ENCODE measurements at regions not wholly inside any gene's neighbourhood (a gene's known extent, or its start where the extent isn't known, plus 50 kb on each side); places are given as distances from the start of the nearest gene placed in this dataset.

GRCh38 chr2:6650311-6650710 is 215.4 kb downstream of the CMPK2 start:
- Mint-ChIP-seq H3K27ac (no peak overlapping the region), H3K36me3 (no peaks in the 10 kb centered on the region), H3K27me3 (peaks cover 0 to 4% of the 10 kb centered on the region in 2 donors), H3K4me3 (no peak overlapping the region), H3K4me1 (no peaks in the 10 kb centered on the region), H3K9me3 (no peaks in the 10 kb centered on the region)
- H3K4me3 ChIP-seq (ENCODE audit: control insufficient read depth in 1 of 2, extremely low read depth in 1 of 2, low read length in 1 of 2): no peak overlapping the region
- no peaks in the 10 kb centered on the region for H3K4me1 ChIP-seq (ENCODE audit: control insufficient read depth in 1 of 2, extremely low read depth in 1 of 2, insufficient read depth in 2 of 2, low read length in 2 of 2)
- DNase-seq: no peak
- H3K36me3 ChIP-seq (ENCODE audit: control insufficient read depth in 2 of 2, extremely low read depth in 1 of 2, insufficient read depth in 1 of 2, low read length in 1 of 2): no peaks in the 10 kb centered on the region
- ChIA-PET CTCF (no interaction called here), POLR2A (no interaction called here)
- H3K9me3 ChIP-seq: no peaks in the 10 kb centered on the region
- no peaks in the 10 kb centered on the region for H3K27me3 ChIP-seq (replicated peaks in 1 of 2; ENCODE audit: control insufficient read depth in 2 of 2, extremely low read depth in 1 of 2, insufficient read depth in 2 of 2, low read length in 1 of 2)
- no peak for ATAC-seq (replicated peaks in 1 of 4)
- no CpG with 5 or more reads among the region's 5 CpGs for WGBS (ENCODE audit: insufficient coverage)
- no peak overlapping the region for H3K27ac ChIP-seq (ENCODE audit: low read length)

GRCh38 chr2:6652251-6652650 is 213.5 kb downstream of the CMPK2 start:
- 82% methylated on average over 1 of the region's 2 CpGs for WGBS (ENCODE audit: insufficient coverage)
- CTCF ChIA-PET: no interaction called here
- Mint-ChIP-seq H3K36me3 (no peaks in the 10 kb centered on the region), H3K27me3 (peaks cover 0 to under 1% of the 10 kb centered on the region in 2 donors), H3K4me3 (no peak overlapping the region), H3K27ac (no peak overlapping the region), H3K4me1 (no peaks in the 10 kb centered on the region), H3K9me3 (no peaks in the 10 kb centered on the region)
- no peak for DNase-seq
- H3K4me1 ChIP-seq (ENCODE audit: control insufficient read depth in 1 of 2, extremely low read depth in 1 of 2, insufficient read depth in 2 of 2, low read length in 2 of 2): no peaks in the 10 kb centered on the region
- H3K36me3 ChIP-seq (ENCODE audit: control insufficient read depth in 2 of 2, extremely low read depth in 1 of 2, insufficient read depth in 1 of 2, low read length in 1 of 2): no peaks in the 10 kb centered on the region
- no peaks in the 10 kb centered on the region for H3K27me3 ChIP-seq (replicated peaks in 1 of 2; ENCODE audit: control insufficient read depth in 2 of 2, extremely low read depth in 1 of 2, insufficient read depth in 2 of 2, low read length in 1 of 2)
- H3K4me3 ChIP-seq (ENCODE audit: control insufficient read depth in 1 of 2, extremely low read depth in 1 of 2, low read length in 1 of 2): no peak overlapping the region
- no peak for ATAC-seq (replicated peaks in 1 of 4)
- POLR2A ChIA-PET: no interaction called here
- no peak overlapping the region for H3K27ac ChIP-seq (ENCODE audit: low read length)
- no peaks in the 10 kb centered on the region for H3K9me3 ChIP-seq

- no peak overlapping the region for H3K4me3 Mint-ChIP-seq
- Histone ChIP-seq H3K27me3 (replicated peaks in 1 of 2; ENCODE audit: control insufficient read depth in 2 of 2, extremely low read depth in 1 of 2, insufficient read depth in 2 of 2, low read length in 1 of 2) (no peaks in the 10 kb centered on the region), H3K4me1 (ENCODE audit: control insufficient read depth in 1 of 2, extremely low read depth in 1 of 2, insufficient read depth in 2 of 2, low read length in 2 of 2) (no peaks in the 10 kb centered on the region), H3K4me3 (ENCODE audit: control insufficient read depth in 1 of 2, extremely low read depth in 1 of 2, low read length in 1 of 2) (no peak overlapping the region), H3K9me3 (no peaks in the 10 kb centered on the region), H3K36me3 (ENCODE audit: control insufficient read depth in 2 of 2, extremely low read depth in 1 of 2, insufficient read depth in 1 of 2, low read length in 1 of 2) (no peaks in the 10 kb centered on the region), H3K27ac (ENCODE audit: low read length) (no peak overlapping the region)
- ATAC-seq (replicated peaks in 1 of 4) (no peak), DNase-seq (no peak)
- POLR2A ChIA-PET: no interaction called here
- CTCF ChIA-PET: interaction anchor here in 1 of 2 donors (0.6 kb wide), 1 partner anchor 13 kb away, joined by 4 read pairs; no protein-coding TSS in a partner anchor
- no peaks in the 10 kb centered on the region for H3K4me1 Mint-ChIP-seq
- WGBS (ENCODE audit: insufficient coverage): 91% methylated on average over 7 of the region's 7 CpGs
- no peak overlapping the region for H3K27ac Mint-ChIP-seq
- no peaks in the 10 kb centered on the region for H3K9me3 Mint-ChIP-seq
- H3K36me3 Mint-ChIP-seq: no peaks in the 10 kb centered on the region
- no peaks in the 10 kb centered on the region for H3K27me3 Mint-ChIP-seq
Measured at GRCh38 chr2:6653281-6653750, 212.4 kb downstream of the CMPK2 start.

- Mint-ChIP-seq H3K4me1 (no peaks in the 10 kb centered on the region), H3K36me3 (no peaks in the 10 kb centered on the region), H3K27ac (no peak overlapping the region), H3K4me3 (no peak overlapping the region), H3K9me3 (no peaks in the 10 kb centered on the region), H3K27me3 (no peaks in the 10 kb centered on the region)
- Histone ChIP-seq H3K4me3 (ENCODE audit: control insufficient read depth in 1 of 2, extremely low read depth in 1 of 2, low read length in 1 of 2) (no peak overlapping the region), H3K9me3 (no peaks in the 10 kb centered on the region), H3K36me3 (ENCODE audit: control insufficient read depth in 2 of 2, extremely low read depth in 1 of 2, insufficient read depth in 1 of 2, low read length in 1 of 2) (no peaks in the 10 kb centered on the region), H3K27me3 (replicated peaks in 1 of 2; ENCODE audit: control insufficient read depth in 2 of 2, extremely low read depth in 1 of 2, insufficient read depth in 2 of 2, low read length in 1 of 2) (peaks cover 0 to 4% of the 10 kb centered on the region in 2 experiments), H3K27ac (ENCODE audit: low read length) (no peak overlapping the region), H3K4me1 (ENCODE audit: control insufficient read depth in 1 of 2, extremely low read depth in 1 of 2, insufficient read depth in 2 of 2, low read length in 2 of 2) (no peaks in the 10 kb centered on the region)
- 56% methylated on average over 1 of the region's 5 CpGs for WGBS (ENCODE audit: insufficient coverage)
- ATAC-seq (replicated peaks in 1 of 4): no peak
- ChIA-PET CTCF (no interaction called here), POLR2A (no interaction called here)
- no peak for DNase-seq
Measured at GRCh38 chr2:6654279-6654678, 211.4 kb downstream of the CMPK2 start.

- H3K27ac Mint-ChIP-seq: no peak overlapping the region
- no peak for ATAC-seq (replicated peaks in 1 of 4)
- H3K27me3 ChIP-seq (replicated peaks in 1 of 2; ENCODE audit: control insufficient read depth in 2 of 2, extremely low read depth in 1 of 2, insufficient read depth in 2 of 2, low read length in 1 of 2): peaks cover 0 to 5% of the 10 kb centered on the region in 2 experiments
- no peak overlapping the region for H3K4me3 Mint-ChIP-seq
- H3K9me3 ChIP-seq: no peaks in the 10 kb centered on the region
- no peaks in the 10 kb centered on the region for H3K4me1 Mint-ChIP-seq
- POLR2A ChIA-PET: no interaction called here
- no peak for DNase-seq
- 75% methylated on average over 2 of the region's 4 CpGs for WGBS (ENCODE audit: insufficient coverage)
- H3K36me3 ChIP-seq (ENCODE audit: control insufficient read depth in 2 of 2, extremely low read depth in 1 of 2, insufficient read depth in 1 of 2, low read length in 1 of 2): no peaks in the 10 kb centered on the region
- no peaks in the 10 kb centered on the region for H3K4me1 ChIP-seq (ENCODE audit: control insufficient read depth in 1 of 2, extremely low read depth in 1 of 2, insufficient read depth in 2 of 2, low read length in 2 of 2)
- CTCF ChIA-PET: no interaction called here
- no peak overlapping the region for H3K4me3 ChIP-seq (ENCODE audit: control insufficient read depth in 1 of 2, extremely low read depth in 1 of 2, low read length in 1 of 2)
- H3K36me3 Mint-ChIP-seq: no peaks in the 10 kb centered on the region
- no peaks in the 10 kb centered on the region for H3K9me3 Mint-ChIP-seq
- H3K27me3 Mint-ChIP-seq: no peaks in the 10 kb centered on the region
- no peak overlapping the region for H3K27ac ChIP-seq (ENCODE audit: low read length)
Measured at GRCh38 chr2:6656633-6657032, 209.1 kb downstream of the CMPK2 start.

GRCh38 chr2:6657136-6657535 is 208.6 kb downstream of the CMPK2 start:
- no peaks in the 10 kb centered on the region for H3K36me3 ChIP-seq (ENCODE audit: control insufficient read depth in 2 of 2, extremely low read depth in 1 of 2, insufficient read depth in 1 of 2, low read length in 1 of 2)
- Mint-ChIP-seq H3K27ac (no peak overlapping the region), H3K27me3 (no peaks in the 10 kb centered on the region), H3K4me3 (no peak overlapping the region), H3K36me3 (no peaks in the 10 kb centered on the region), H3K9me3 (no peaks in the 10 kb centered on the region), H3K4me1 (no peaks in the 10 kb centered on the region)
- no peak for ATAC-seq (replicated peaks in 1 of 4)
- DNase-seq: no peak
- WGBS (ENCODE audit: insufficient coverage): 76% methylated on average over 2 of the region's 5 CpGs
- POLR2A ChIA-PET: no interaction called here
- no peaks in the 10 kb centered on the region for H3K9me3 ChIP-seq
- CTCF ChIA-PET: no interaction called here
- H3K4me1 ChIP-seq (ENCODE audit: control insufficient read depth in 1 of 2, extremely low read depth in 1 of 2, insufficient read depth in 2 of 2, low read length in 2 of 2): no peaks in the 10 kb centered on the region
- H3K27me3 ChIP-seq (replicated peaks in 1 of 2; ENCODE audit: control insufficient read depth in 2 of 2, extremely low read depth in 1 of 2, insufficient read depth in 2 of 2, low read length in 1 of 2): peaks cover 0 to 5% of the 10 kb centered on the region in 2 experiments
- H3K4me3 ChIP-seq (ENCODE audit: control insufficient read depth in 1 of 2, extremely low read depth in 1 of 2, low read length in 1 of 2): no peak overlapping the region
- no peak overlapping the region for H3K27ac ChIP-seq (ENCODE audit: low read length)

- ATAC-seq (replicated peaks in 1 of 4) (no peak), DNase-seq (no peak)
- H3K27me3 ChIP-seq (replicated peaks in 1 of 2; ENCODE audit: control insufficient read depth in 2 of 2, extremely low read depth in 1 of 2, insufficient read depth in 2 of 2, low read length in 1 of 2): peaks cover 0 to 5% of the 10 kb centered on the region in 2 experiments
- Mint-ChIP-seq H3K27ac (no peak overlapping the region), H3K36me3 (no peaks in the 10 kb centered on the region), H3K4me3 (no peak overlapping the region), H3K4me1 (no peaks in the 10 kb centered on the region), H3K27me3 (no peaks in the 10 kb centered on the region), H3K9me3 (no peaks in the 10 kb centered on the region)
- H3K4me3 ChIP-seq (ENCODE audit: control insufficient read depth in 1 of 2, extremely low read depth in 1 of 2, low read length in 1 of 2): no peak overlapping the region
- 50% methylated on average over 2 of the region's 5 CpGs for WGBS (ENCODE audit: insufficient coverage)
- no peaks in the 10 kb centered on the region for H3K4me1 ChIP-seq (ENCODE audit: control insufficient read depth in 1 of 2, extremely low read depth in 1 of 2, insufficient read depth in 2 of 2, low read length in 2 of 2)
- ChIA-PET POLR2A (no interaction called here), CTCF (no interaction called here)
- no peaks in the 10 kb centered on the region for H3K9me3 ChIP-seq
- no peaks in the 10 kb centered on the region for H3K36me3 ChIP-seq (ENCODE audit: control insufficient read depth in 2 of 2, extremely low read depth in 1 of 2, insufficient read depth in 1 of 2, low read length in 1 of 2)
- no peak overlapping the region for H3K27ac ChIP-seq (ENCODE audit: low read length)
Measured at GRCh38 chr2:6657855-6658254, 207.9 kb downstream of the CMPK2 start.
